ENCODE measurements at regions not wholly inside any gene's neighbourhood (a gene's known extent, or its start where the extent isn't known, plus 50 kb on each side); places are given as distances from the start of the nearest gene placed in this dataset.

DNA sequence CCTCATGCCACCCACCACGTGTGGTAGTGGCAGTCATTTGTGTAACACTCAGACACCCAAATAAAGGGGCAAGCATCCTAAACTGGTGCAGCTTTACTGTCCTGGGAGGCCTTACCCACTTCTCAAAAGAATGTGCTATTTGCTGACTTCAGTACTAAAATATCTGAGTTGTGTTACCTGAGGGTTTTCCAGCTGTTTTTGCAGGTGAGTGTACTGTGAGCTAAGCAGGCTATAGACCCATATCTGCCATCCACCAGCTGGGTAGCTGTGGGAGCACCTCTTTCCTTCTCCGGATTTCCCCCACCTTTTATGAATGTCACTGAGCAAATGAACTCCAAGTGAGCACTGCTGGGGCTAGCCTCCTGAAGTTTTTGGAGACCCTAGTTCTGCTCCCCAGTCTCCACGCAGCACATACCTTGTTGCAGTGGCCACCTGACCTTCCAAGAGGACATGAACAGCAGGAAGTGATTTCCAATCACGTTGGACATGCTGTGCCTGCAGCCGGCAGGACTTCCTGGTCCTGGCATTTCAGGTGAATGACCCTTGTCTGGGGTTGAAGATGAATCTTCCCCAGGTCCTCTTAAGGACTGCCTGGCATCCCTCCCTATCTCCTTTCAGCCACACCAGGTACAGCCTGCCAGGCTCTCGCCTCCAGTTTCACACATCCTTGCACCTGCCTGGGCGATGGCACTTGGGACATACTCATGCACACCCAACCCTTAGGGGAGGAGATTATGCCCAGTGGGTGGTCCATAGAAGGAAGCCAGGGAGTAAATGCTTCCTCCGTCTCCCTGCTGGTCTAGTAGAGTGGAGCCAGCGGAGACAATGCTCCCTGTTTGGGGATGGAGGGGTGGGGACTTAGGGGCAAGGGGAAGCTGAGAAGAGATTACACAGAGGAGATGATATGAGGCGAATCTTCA lies 109.5 kb upstream of the SPATA13 start:
- Histone ChIP-seq H3K27me3 (no peaks in the 10 kb centered on the region), H3K9me3 (no peaks in the 10 kb centered on the region), H3K4me3 (ENCODE audit: low read depth, low read length) (no peak overlapping the region), H3K36me3 (no peaks in the 10 kb centered on the region), H3K4me1 (no peaks in the 10 kb centered on the region)
- TF ChIP-seq, protein P1, sequence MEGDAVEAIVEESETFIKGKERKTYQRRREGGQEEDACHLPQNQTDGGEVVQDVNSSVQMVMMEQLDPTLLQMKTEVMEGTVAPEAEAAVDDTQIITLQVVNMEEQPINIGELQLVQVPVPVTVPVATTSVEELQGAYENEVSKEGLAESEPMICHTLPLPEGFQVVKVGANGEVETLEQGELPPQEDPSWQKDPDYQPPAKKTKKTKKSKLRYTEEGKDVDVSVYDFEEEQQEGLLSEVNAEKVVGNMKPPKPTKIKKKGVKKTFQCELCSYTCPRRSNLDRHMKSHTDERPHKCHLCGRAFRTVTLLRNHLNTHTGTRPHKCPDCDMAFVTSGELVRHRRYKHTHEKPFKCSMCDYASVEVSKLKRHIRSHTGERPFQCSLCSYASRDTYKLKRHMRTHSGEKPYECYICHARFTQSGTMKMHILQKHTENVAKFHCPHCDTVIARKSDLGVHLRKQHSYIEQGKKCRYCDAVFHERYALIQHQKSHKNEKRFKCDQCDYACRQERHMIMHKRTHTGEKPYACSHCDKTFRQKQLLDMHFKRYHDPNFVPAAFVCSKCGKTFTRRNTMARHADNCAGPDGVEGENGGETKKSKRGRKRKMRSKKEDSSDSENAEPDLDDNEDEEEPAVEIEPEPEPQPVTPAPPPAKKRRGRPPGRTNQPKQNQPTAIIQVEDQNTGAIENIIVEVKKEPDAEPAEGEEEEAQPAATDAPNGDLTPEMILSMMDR (IDR thresholded peaks at IDR 0.05; ENCODE audit: low read depth, low read length) = no peak
- no peak for DNase-seq

DNA sequence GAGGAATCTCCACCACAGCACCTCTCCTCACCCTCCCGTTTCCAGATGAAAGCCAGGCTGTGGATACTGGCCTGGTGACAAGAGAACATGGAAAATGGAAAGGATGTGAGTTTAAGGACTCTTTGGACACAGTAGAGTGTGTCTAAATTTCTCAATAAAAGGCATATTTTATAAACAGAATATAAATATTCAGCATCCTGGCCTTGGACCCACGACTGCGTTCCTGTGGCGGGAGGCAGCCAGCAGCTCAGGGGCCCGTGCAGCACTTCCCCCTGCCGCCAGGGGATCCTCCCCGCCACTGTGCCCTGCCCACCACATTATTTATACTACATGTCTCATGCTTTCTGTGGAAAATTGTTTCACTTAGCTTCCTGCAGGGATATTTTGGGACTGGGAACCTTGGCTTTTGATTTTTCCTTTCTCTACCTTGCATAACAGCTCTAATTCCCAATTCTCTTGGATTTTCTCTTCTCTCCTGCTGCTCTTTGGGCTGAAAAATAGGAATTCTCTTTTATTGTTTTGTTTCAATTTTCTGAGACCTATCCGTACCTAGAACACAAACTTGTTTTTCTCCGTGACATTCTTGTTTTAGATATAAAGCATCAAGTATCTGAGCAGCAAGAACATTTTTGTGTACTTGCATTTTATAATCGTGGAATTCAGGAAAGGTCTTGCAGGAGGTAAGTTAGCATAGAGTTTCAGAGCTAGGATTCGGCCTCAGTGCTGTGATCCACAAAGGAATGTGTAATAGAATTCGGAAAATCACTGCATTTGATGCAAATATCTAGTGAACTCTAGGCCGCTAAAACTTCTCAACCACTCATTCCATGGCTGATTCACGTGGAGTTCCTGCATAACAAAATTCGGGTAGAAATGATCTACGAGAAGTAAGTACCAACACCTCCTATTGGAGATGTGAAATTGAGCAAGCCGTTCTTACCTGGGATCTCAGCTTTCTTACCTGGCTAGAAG lies 107.7 kb upstream of the SPATA13 start:
- DNase-seq = no peak
- TF ChIP-seq, protein P1 (IDR thresholded peaks at IDR 0.05; ENCODE audit: low read depth, low read length) = no peak
- Histone ChIP-seq H3K27me3 (peaks cover 3% of the 10 kb centered on the region; the same call in 1 of the 2 replicates), H3K4me1 (no peaks in the 10 kb centered on the region), H3K36me3 (no peaks in the 10 kb centered on the region), H3K4me3 (ENCODE audit: low read depth, low read length) (no peak overlapping the region), H3K9me3 (no peaks in the 10 kb centered on the region)

DNA sequence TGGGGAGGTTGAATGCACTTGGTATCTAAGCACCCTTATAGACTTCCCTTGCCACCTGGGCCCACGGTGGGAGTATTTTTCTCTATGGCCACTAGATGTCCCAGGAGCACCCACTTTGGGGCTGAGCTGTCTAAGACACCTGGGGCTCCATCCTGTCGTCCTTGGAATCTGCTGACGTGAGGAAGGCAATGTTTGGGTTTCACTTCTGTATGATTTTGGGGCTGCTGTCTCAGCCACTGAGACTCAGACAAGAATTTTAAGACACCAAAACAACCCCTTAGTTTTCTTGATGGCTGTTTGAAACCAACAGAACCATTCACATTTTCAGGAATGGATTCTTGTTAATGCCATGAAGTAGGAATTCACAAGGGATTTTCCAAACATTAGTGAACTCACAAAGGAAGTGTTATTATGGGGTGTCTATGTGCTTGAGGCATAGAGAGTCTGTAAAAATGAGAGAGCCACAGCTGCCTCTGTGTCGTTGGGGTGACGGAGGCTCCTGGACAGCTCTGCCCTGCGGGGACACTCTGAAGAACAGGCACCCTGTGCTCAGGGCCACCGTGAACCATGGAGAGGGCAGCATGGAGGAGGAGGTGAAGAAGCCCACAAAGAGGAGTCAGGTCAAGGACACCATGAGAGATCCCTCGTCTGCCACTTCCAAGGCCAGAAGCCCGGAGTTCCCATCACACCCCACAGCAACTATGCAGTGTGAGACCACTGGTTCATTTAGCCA lies 106.8 kb upstream of the SPATA13 start:
- Histone ChIP-seq H3K9me3 (no peaks in the 10 kb centered on the region), H3K27me3 (peaks cover 3% of the 10 kb centered on the region; the same call in 1 of the 2 replicates), H3K4me1 (no peaks in the 10 kb centered on the region), H3K4me3 (ENCODE audit: low read depth, low read length) (no peak overlapping the region), H3K36me3 (no peaks in the 10 kb centered on the region)
- DNase-seq = peak; percentile 42
- TF ChIP-seq, protein P1 (IDR thresholded peaks at IDR 0.05; ENCODE audit: low read depth, low read length) = peak; percentile 76

DNA sequence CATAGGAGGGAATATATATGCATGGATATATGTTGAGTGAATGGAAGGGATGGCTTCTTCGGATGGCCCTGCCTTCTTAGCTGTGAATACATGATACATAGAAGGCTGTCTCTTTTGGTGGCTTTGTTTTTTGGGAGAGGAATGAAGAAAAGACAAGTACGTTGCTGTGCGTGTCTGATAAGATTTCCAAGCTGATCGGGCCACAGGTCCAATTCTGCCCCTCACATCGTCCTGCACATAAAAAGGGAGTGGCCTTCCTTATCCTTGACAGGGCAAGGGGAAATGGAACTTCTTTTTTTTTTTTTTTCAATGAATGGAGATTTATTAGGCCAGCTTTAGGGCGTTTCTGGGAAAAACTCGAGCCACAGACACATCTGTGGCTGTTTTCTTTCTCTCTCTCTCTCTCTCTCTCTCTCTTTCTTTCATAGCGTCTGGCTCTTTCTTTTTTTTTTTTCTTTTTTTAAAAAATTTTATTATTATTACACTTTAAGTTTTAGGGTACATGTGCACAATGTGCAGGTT lies 103.8 kb upstream of the SPATA13 start:
- Histone ChIP-seq H3K9me3 (no peaks in the 10 kb centered on the region), H3K4me3 (ENCODE audit: low read depth, low read length) (no peak overlapping the region), H3K36me3 (no peaks in the 10 kb centered on the region), H3K27me3 (peaks cover 3% of the 10 kb centered on the region; the same call in 1 of the 2 replicates), H3K4me1 (no peaks in the 10 kb centered on the region)
- TF ChIP-seq, protein P1 (IDR thresholded peaks at IDR 0.05; ENCODE audit: low read depth, low read length) = no peak
- DNase-seq = no peak

DNA sequence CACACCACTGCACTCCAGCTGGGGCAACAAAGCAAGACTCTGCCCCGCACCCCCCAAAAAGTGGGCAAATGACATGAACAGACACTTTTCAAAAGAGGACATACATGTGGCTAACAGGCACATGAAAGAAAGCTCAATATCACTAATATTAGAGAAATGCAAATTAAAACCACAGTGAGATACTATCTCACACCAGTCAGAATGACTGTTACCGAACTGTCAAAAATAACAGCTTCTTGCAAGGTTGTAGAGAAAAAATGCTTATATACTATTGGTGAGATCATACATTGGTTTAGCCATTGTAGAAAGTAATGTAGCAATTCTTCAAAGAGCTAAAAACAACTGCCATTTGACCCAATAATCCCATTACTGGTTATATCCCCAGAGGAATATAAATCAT lies 99.5 kb upstream of the SPATA13 start:
- no peak for DNase-seq
- Histone ChIP-seq H3K36me3 (no peaks in the 10 kb centered on the region), H3K9me3 (no peaks in the 10 kb centered on the region), H3K27me3 (peaks cover 3% of the 10 kb centered on the region; the same call in 1 of the 2 replicates), H3K4me1 (no peaks in the 10 kb centered on the region), H3K4me3 (ENCODE audit: low read depth, low read length) (no peak overlapping the region)
- TF ChIP-seq, protein P1 (IDR thresholded peaks at IDR 0.05; ENCODE audit: low read depth, low read length) = no peak

Data from BE2C (cell line).